Cardiac muscle cell (in vitro differentiated cells and primary cell): ENCODE measurements at regions not wholly inside any gene's neighbourhood (a gene's known extent, or its start where the extent isn't known, plus 50 kb on each side); places are given as distances from the start of the nearest gene placed in this dataset.
A peak's percentile ranks its signal among the peaks of the same experiment; 100 is the strongest.

Experiments used
- DNase-seq, 2 donors: peaks; one replicate each; pipeline versions ENCODE4 v3.0.0 to v3.0.0-alpha.2; 2010 to 2017; ENCODE audit warnings: low read depth in 1 of 2, low spot score in 1 of 2
- H3K27ac ChIP-seq: fragments of 200-600 bp; sonication (generic); 2 replicates; pipeline ENCODE4 v1.5.1; 2016
- H3K27me3 ChIP-seq: fragments of 200-600 bp; sonication (generic); 2 replicates; pipeline ENCODE4 v1.6.0; 2016; ENCODE audit warnings: control low read depth
- H3K36me3 ChIP-seq: fragments of 200-600 bp; sonication (generic); 2 replicates; pipeline ENCODE4 v1.5.1; 2016; ENCODE audit warnings: control low read depth
- H3K4me1 ChIP-seq: fragments of 200-600 bp; sonication (generic); 2 replicates; pipeline ENCODE4 v1.8.1; 2017; ENCODE audit warnings: low read depth, mild to moderate bottlenecking, mixed run types
- H3K4me3 ChIP-seq: fragments of 200-600 bp; sonication (generic); 2 replicates; pipeline ENCODE4 v1.5.1; 2016; ENCODE audit warnings: mild to moderate bottlenecking
- H3K9me3 ChIP-seq: fragments of 200-600 bp; sonication (generic); 2 replicates; pipeline ENCODE4 v1.5.1; 2017; ENCODE audit warnings: low read depth, mild to moderate bottlenecking, control low read depth
- TF ChIP-seq, protein P1 (sequence below): IDR thresholded peaks from 2 replicates; pipeline ENCODE4 v1.5.1; 2012; ENCODE audit warnings: low read depth, mild to moderate bottlenecking, low read length

DNA sequence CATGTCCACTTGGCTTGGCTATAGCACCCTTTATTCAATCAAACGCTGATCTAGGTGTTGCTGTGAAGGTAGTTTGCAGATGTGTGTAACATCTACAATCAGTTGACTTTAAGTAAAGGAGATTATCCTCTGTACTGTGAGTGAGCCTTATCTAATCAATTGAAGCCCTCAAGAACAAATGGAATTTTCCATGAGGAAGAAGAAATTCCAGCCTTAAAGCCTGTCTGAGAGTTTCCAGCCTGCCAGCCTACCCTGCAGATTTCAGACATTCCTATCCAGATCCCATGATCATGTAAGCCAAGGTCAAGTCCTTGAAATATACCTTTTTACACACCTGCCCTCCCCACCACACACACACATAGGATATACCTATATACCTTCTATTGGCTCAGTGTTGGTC, 696.7 kb downstream of the MRPL39 start:
- H3K4me1 ChIP-seq: peaks cover 9% of the 10 kb centered on the region
- peak in 1 of 2 donors; percentile 59 for DNase-seq
- H3K4me3 ChIP-seq: no peak overlapping the region
- H3K27ac ChIP-seq: peak overlapping the region; percentile 79
- H3K9me3 ChIP-seq: no peaks in the 10 kb centered on the region
- TF ChIP-seq, protein P1, sequence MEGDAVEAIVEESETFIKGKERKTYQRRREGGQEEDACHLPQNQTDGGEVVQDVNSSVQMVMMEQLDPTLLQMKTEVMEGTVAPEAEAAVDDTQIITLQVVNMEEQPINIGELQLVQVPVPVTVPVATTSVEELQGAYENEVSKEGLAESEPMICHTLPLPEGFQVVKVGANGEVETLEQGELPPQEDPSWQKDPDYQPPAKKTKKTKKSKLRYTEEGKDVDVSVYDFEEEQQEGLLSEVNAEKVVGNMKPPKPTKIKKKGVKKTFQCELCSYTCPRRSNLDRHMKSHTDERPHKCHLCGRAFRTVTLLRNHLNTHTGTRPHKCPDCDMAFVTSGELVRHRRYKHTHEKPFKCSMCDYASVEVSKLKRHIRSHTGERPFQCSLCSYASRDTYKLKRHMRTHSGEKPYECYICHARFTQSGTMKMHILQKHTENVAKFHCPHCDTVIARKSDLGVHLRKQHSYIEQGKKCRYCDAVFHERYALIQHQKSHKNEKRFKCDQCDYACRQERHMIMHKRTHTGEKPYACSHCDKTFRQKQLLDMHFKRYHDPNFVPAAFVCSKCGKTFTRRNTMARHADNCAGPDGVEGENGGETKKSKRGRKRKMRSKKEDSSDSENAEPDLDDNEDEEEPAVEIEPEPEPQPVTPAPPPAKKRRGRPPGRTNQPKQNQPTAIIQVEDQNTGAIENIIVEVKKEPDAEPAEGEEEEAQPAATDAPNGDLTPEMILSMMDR: no peak
- no peaks in the 10 kb centered on the region for H3K27me3 ChIP-seq
- no peaks in the 10 kb centered on the region for H3K36me3 ChIP-seq

DNA sequence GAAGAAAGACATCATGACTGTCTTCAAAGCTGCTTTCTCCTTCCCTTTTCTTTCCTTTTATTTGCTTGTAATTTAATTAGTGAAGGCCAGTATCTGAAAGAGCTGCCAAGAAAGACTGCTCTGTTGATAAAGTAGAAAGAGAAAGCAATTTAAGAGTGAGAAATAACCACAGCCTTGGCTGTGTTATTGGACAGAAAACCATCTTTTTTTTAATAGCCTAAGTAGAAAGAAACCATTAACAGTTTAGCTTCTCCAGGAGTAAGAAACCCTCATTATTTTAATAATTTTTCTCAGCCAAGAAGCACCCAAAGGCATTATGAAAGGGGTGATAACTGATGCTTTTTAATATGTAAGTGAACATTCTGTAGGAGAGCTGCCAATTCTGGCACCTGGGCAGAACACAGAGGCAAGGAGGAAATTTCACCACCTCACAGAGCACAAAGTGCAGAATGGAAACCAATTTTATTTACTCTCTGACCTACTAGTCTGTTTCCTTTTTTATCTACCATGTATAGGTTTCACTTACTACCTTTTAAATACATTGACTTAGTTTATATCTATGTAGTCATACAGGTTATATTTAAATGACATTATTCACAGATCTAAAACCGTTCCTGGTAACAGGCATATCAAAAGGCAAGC, 703.2 kb downstream of the MRPL39 start:
- no peak for DNase-seq

DNA sequence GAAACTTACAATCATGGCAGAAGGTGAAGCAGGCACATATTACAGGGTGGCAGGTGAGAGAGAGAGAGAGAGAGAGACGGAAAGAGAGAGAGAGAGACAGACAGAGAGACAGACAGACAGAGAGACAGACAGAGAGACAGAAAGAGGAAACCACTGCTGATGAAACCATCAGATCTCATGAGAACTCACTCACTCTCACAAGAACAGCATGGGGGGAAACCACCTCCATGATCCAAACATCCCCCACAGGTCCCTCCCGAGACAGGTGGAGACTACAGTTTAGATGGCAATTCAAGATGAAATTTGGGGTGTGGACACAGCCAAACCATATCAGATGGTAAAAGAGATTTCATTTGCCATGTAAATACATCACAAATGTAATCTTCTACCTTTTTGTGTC, 708.1 kb downstream of the MRPL39 start:
- peaks cover 6% of the 10 kb centered on the region for H3K4me1 ChIP-seq
- no peaks in the 10 kb centered on the region for H3K36me3 ChIP-seq
- TF ChIP-seq, protein P1: no peak
- no peak for DNase-seq
- no peak overlapping the region for H3K4me3 ChIP-seq
- H3K27ac ChIP-seq: no peak overlapping the region
- H3K27me3 ChIP-seq: no peaks in the 10 kb centered on the region
- no peaks in the 10 kb centered on the region for H3K9me3 ChIP-seq

More for the DNA sequence above, 703.2 kb downstream of the MRPL39 start:
- TF ChIP-seq, protein P1: no peak
- no peak overlapping the region for H3K4me3 ChIP-seq
- no peaks in the 10 kb centered on the region for H3K9me3 ChIP-seq
- no peaks in the 10 kb centered on the region for H3K4me1 ChIP-seq
- no peaks in the 10 kb centered on the region for H3K36me3 ChIP-seq
- H3K27me3 ChIP-seq: no peaks in the 10 kb centered on the region
- no peak overlapping the region for H3K27ac ChIP-seq

DNA sequence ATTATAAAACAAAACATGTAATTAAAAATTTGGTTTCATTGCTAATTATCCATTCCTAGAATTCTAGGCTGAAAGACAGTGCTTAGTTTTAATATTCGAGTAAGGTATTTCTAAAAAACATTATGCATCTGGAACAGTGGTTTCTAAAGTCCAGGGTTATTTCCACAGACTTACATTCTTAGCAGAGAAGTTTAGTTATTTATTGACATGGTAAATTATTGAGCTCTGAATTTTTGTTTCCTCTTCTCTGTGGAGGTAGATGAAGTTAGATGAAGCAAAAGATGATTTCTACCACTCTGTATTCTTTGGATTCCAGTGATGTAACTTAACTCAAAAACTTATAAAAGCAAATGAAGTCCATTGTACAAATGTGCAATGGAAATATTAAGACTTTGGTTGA, 709.4 kb downstream of the MRPL39 start:
- Histone ChIP-seq H3K36me3 (no peaks in the 10 kb centered on the region), H3K4me1 (peaks cover 6% of the 10 kb centered on the region), H3K27ac (no peak overlapping the region), H3K27me3 (no peaks in the 10 kb centered on the region), H3K4me3 (no peak overlapping the region), H3K9me3 (no peaks in the 10 kb centered on the region)
- DNase-seq: no peak
- TF ChIP-seq, protein P1: no peak

DNA sequence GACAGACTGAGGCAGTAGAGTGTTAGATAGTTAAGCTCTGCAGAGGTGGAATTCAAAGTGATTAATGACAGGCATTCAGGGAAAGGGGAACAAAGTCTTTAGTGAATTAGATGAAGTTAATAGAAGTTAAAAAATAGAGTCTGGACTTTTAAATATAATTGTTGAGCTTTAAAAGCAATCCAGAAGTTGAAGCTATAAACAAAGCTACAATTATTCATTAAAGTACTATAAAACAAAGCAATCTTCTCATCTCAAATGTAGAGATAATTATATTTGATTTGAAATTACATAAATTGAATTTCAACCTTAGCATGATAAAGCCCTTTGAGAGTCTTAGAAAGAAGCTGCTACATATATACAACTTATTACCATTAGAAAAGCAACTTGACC, 710.6 kb downstream of the MRPL39 start:
- TF ChIP-seq, protein P1: no peak
- Histone ChIP-seq H3K36me3 (no peaks in the 10 kb centered on the region), H3K27ac (no peak overlapping the region), H3K9me3 (no peaks in the 10 kb centered on the region), H3K4me1 (peaks cover 6% of the 10 kb centered on the region), H3K27me3 (no peaks in the 10 kb centered on the region), H3K4me3 (no peak overlapping the region)
- DNase-seq: no peak
